Natural killer cell (primary cell): ENCODE measurements at regions not wholly inside any gene's neighbourhood (a gene's known extent, or its start where the extent isn't known, plus 50 kb on each side); places are given as distances from the start of the nearest gene placed in this dataset.

Experiments
- ATAC-seq, 3 donors: fragments of 150-1000 bp in 2 of 3; fragments of 200-7000 bp in 1 of 3; cut with Tn5 transposase; 1 replicate in 1 of 3; 2 replicates in 2 of 3; pipeline ENCODE4 v1.10.0; 2021; ENCODE audit warnings: mild to moderate bottlenecking in 2 of 3, moderate library complexity in 2 of 3
- DNase-seq, 2 donors: peaks; one replicate each; pipeline versions ENCODE4 v3.0.0 to v3.0.0-alpha.2; 2013 to 2021; ENCODE audit warnings: mixed read lengths in 1 of 2
- H3K27ac ChIP-seq: one replicate; pipeline ENCODE4 v1.5.1; 2013; ENCODE audit warnings: mild to moderate bottlenecking, low read length
- H3K27me3 ChIP-seq: one replicate; pipeline ENCODE4 v1.6.1; 2013; ENCODE audit warnings: low read length; ENCODE audit not compliant: control insufficient read depth, insufficient read depth
- H3K36me3 ChIP-seq: one replicate; pipeline ENCODE4 v1.6.1; 2013; ENCODE audit warnings: low read length; ENCODE audit not compliant: control insufficient read depth, insufficient read depth
- H3K4me1 ChIP-seq: one replicate; pipeline ENCODE4 v1.6.1; 2013; ENCODE audit warnings: low read length; ENCODE audit not compliant: control insufficient read depth, insufficient read depth
- H3K4me3 ChIP-seq: one replicate; pipeline ENCODE4 v1.5.1; 2013; ENCODE audit warnings: low read length
- H3K9me3 ChIP-seq: one replicate; pipeline ENCODE4 v1.6.1; 2013; ENCODE audit warnings: low read length; ENCODE audit not compliant: control insufficient read depth, insufficient read depth
- H3K27ac Mint-ChIP-seq, 2 donors: one replicate each; pipeline ENCODE4 v1.8.0; 2022; ENCODE audit warnings: mild to moderate bottlenecking in 2 of 2, mixed read lengths in 2 of 2, moderate library complexity in 1 of 2
- H3K27me3 Mint-ChIP-seq, 2 donors: one replicate each; pipeline ENCODE4 v1.8.0; 2022; ENCODE audit warnings: low read depth in 2 of 2, mixed read lengths in 2 of 2
- H3K36me3 Mint-ChIP-seq: one replicate; pipeline ENCODE4 v1.8.0; 2022; ENCODE audit warnings: mixed read lengths
- H3K4me1 Mint-ChIP-seq, 2 donors: one replicate each; pipeline ENCODE4 v1.8.0; 2022; ENCODE audit warnings: mixed read lengths in 2 of 2
- H3K4me3 Mint-ChIP-seq: one replicate; pipeline ENCODE4 v1.8.0; 2022; ENCODE audit warnings: mild to moderate bottlenecking, moderate library complexity, mixed read lengths
- H3K9me3 Mint-ChIP-seq, 2 donors: one replicate each; pipeline ENCODE4 v1.8.0; 2022; ENCODE audit warnings: mixed read lengths in 2 of 2
- CTCF ChIP-seq: fragments of 200-600 bp; IDR thresholded peaks from one replicate; pipeline ENCODE4 v1.8.0; 2022; ENCODE audit warnings: antibody characterized with exemption
- WGBS: methylation state at CpG from one replicate; pipeline ENCODE4 v1.1.7; 2013; ENCODE audit warnings: missing lambda C conversion rate; ENCODE audit not compliant: insufficient coverage; 5-methylcytosine and 5-hydroxymethylcytosine counted together
- intact Hi-C: fragments of 100-400 bp; cut with micrococcal nuclease; formaldehyde crosslinking; loops from one replicate; pipeline ENCODE4 v1.14.2; 2022

DNA sequence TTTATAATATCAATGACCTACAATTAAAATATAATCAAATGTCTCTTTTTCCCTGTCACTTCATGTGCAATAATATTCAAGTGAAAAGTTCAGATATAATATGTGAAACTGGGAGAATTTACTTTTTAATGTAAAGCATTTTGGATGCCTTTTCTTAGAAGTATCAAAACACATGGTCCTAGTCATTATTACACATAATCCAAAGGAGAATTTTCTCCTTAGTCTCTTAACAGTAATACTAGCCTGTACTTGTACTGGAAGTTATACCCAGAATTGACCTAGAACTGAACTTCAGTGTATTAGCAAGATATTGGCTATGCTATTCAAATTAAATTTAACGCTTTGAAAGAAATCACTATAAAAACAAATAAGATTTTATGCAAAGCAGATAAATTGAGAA is 842.6 kb upstream of the MANEA start:
- intact Hi-C loops, result no loop called here
- no peaks in the 10 kb centered on the region for H3K4me1 Mint-ChIP-seq
- no peak overlapping the region for H3K27ac ChIP-seq

DNA sequence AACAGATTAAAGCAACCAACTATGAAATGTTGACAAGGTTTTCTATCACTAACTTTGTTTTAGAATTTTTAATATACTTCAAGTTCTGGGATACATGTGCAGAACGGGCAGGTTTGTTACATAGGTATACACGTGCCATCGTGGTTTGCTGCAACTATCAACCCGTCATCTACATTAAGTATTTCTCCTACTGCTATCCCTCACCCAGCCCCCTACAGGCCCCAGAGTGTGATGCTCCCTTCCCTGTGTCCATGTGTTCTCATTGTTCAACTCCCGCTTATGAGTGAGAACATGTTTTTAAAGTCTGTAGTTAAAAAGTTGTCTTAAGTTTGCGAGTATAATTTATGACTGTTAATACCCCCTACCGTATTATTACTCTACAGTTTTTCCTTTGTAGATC is 844.3 kb upstream of the MANEA start:
- DNase-seq (no peak), ATAC-seq (no peak)
- Histone ChIP-seq H3K4me3 (no peak overlapping the region), H3K36me3 (no peaks in the 10 kb centered on the region), H3K4me1 (no peaks in the 10 kb centered on the region), H3K27ac (no peak overlapping the region), H3K27me3 (no peaks in the 10 kb centered on the region), H3K9me3 (peaks cover 5% of the 10 kb centered on the region)
- WGBS, result 100% methylated on average over 4 of the region's 7 CpGs
- Mint-ChIP-seq H3K9me3 (peaks cover 11 to 16% of the 10 kb centered on the region in 2 donors), H3K36me3 (peaks cover 10% of the 10 kb centered on the region), H3K4me3 (no peak overlapping the region), H3K27me3 (no peaks in the 10 kb centered on the region), H3K4me1 (no peaks in the 10 kb centered on the region), H3K27ac (no peak overlapping the region)
- intact Hi-C loops, result no loop called here
- TF ChIP-seq CTCF, result no peak

More for the DNA sequence above, 842.6 kb upstream of the MANEA start:
- no CpG with 5 or more reads among the region's 1 CpG for WGBS
- Histone ChIP-seq H3K36me3 (no peaks in the 10 kb centered on the region), H3K4me3 (no peak overlapping the region), H3K9me3 (peaks cover 5% of the 10 kb centered on the region), H3K4me1 (no peaks in the 10 kb centered on the region), H3K27me3 (no peaks in the 10 kb centered on the region)
- Mint-ChIP-seq H3K36me3 (peaks cover 21% of the 10 kb centered on the region), H3K27me3 (no peaks in the 10 kb centered on the region), H3K9me3 (peaks cover 10 to 23% of the 10 kb centered on the region in 2 donors), H3K4me3 (no peak overlapping the region), H3K27ac (no peak overlapping the region)
- no peak for TF ChIP-seq CTCF
- no peak for DNase-seq
- no peak for ATAC-seq

- no peak for DNase-seq
- Mint-ChIP-seq H3K4me1 (no peaks in the 10 kb centered on the region), H3K27me3 (no peaks in the 10 kb centered on the region), H3K4me3 (no peak overlapping the region), H3K9me3 (peaks cover 13 to 15% of the 10 kb centered on the region in 2 donors), H3K27ac (no peak overlapping the region), H3K36me3 (peaks cover 2% of the 10 kb centered on the region)
- Histone ChIP-seq H3K27me3 (no peaks in the 10 kb centered on the region), H3K4me3 (no peak overlapping the region), H3K27ac (no peak overlapping the region), H3K9me3 (peaks cover 8% of the 10 kb centered on the region), H3K4me1 (no peaks in the 10 kb centered on the region), H3K36me3 (no peaks in the 10 kb centered on the region)
- intact Hi-C loops, result no loop called here
- no peak for TF ChIP-seq CTCF
- no peak for ATAC-seq
Measured at GRCh38 chr6:94727710-94728109, 849.6 kb upstream of the MANEA start.

GRCh38 chr6:94721459-94721858 is 855.9 kb upstream of the MANEA start:
- Mint-ChIP-seq H3K9me3 (peaks cover 21 to 29% of the 10 kb centered on the region in 2 donors), H3K4me1 (no peaks in the 10 kb centered on the region), H3K27ac (no peak overlapping the region), H3K27me3 (no peaks in the 10 kb centered on the region), H3K36me3 (peaks cover 18% of the 10 kb centered on the region), H3K4me3 (no peak overlapping the region)
- ATAC-seq, result no peak
- 58% methylated on average over 1 of the region's 2 CpGs for WGBS
- intact Hi-C loops, result no loop called here
- Histone ChIP-seq H3K27ac (no peak overlapping the region), H3K36me3 (no peaks in the 10 kb centered on the region), H3K27me3 (no peaks in the 10 kb centered on the region), H3K4me1 (no peaks in the 10 kb centered on the region), H3K4me3 (no peak overlapping the region), H3K9me3 (peaks cover 2% of the 10 kb centered on the region)
- no peak for DNase-seq
- no peak for TF ChIP-seq CTCF
